ENCODE measurements at regions not wholly inside any gene's neighbourhood (a gene's known extent, or its start where the extent isn't known, plus 50 kb on each side); places are given as distances from the start of the nearest gene placed in this dataset.

GRCh38 chr4:187184508-187184907, 460.9 kb upstream of the FAT1 start:
- no peak for DNase-seq (ENCODE audit: low spot score)
- in situ Hi-C loops (cut with HindIII; ENCODE audit: low sequenced_read_pairs): no loop called here

- no peak for DNase-seq (ENCODE audit: low spot score)
- in situ Hi-C loops (cut with HindIII; ENCODE audit: low sequenced_read_pairs): no loop called here
Observed at GRCh38 chr4:187188118-187188517, 464.5 kb upstream of the FAT1 start.

GRCh38 chr4:187188741-187189140, 465.1 kb upstream of the FAT1 start:
- DNase-seq (ENCODE audit: low spot score): no peak
- in situ Hi-C loops (cut with HindIII; ENCODE audit: low sequenced_read_pairs): no loop called here

- DNase-seq (ENCODE audit: low spot score): no peak
- in situ Hi-C loops (cut with HindIII; ENCODE audit: low sequenced_read_pairs): no loop called here
Observed at GRCh38 chr4:187190390-187190789, 466.7 kb upstream of the FAT1 start.

- no peak for DNase-seq (ENCODE audit: low spot score)
- in situ Hi-C loops (cut with HindIII; ENCODE audit: low sequenced_read_pairs): no loop called here
Observed at GRCh38 chr4:187191676-187192075, 468.0 kb upstream of the FAT1 start.

- in situ Hi-C loops (cut with HindIII; ENCODE audit: low sequenced_read_pairs): no loop called here
Observed at GRCh38 chr4:187192266-187192665, 468.6 kb upstream of the FAT1 start.

GRCh38 chr4:187193141-187193540, 469.5 kb upstream of the FAT1 start:
- DNase-seq (ENCODE audit: low spot score): no peak
- in situ Hi-C loops (cut with HindIII; ENCODE audit: low sequenced_read_pairs): no loop called here

More at GRCh38 chr4:187192266-187192665, 468.6 kb upstream of the FAT1 start:
- no peak for DNase-seq (ENCODE audit: low spot score)

GRCh38 chr4:187204389-187204918, 480.8 kb upstream of the FAT1 start:
- in situ Hi-C loops (cut with HindIII; ENCODE audit: low sequenced_read_pairs): no loop called here
- peak; percentile 17 for DNase-seq (ENCODE audit: low spot score)

GRCh38 chr4:187207931-187208330, 484.3 kb upstream of the FAT1 start:
- DNase-seq (ENCODE audit: low spot score): no peak
- in situ Hi-C loops (cut with HindIII; ENCODE audit: low sequenced_read_pairs): no loop called here

- in situ Hi-C loops (cut with HindIII; ENCODE audit: low sequenced_read_pairs): no loop called here
- DNase-seq (ENCODE audit: low spot score): no peak
Observed at GRCh38 chr4:187208651-187209050, 485.0 kb upstream of the FAT1 start.

- in situ Hi-C loops (cut with HindIII; ENCODE audit: low sequenced_read_pairs): no loop called here
- DNase-seq (ENCODE audit: low spot score): no peak
Observed at GRCh38 chr4:187209921-187210613, 486.4 kb upstream of the FAT1 start.

- no peak for DNase-seq (ENCODE audit: low spot score)
- in situ Hi-C loops (cut with HindIII; ENCODE audit: low sequenced_read_pairs): no loop called here
Observed at GRCh38 chr4:187212446-187213080, 488.9 kb upstream of the FAT1 start.

- in situ Hi-C loops (cut with HindIII; ENCODE audit: low sequenced_read_pairs): no loop called here
- no peak for DNase-seq (ENCODE audit: low spot score)
Observed at GRCh38 chr4:187215438-187215837, 491.8 kb upstream of the FAT1 start.

GRCh38 chr4:187218705-187219245, 495.1 kb upstream of the FAT1 start:
- DNase-seq (ENCODE audit: low spot score): no peak
- in situ Hi-C loops (cut with HindIII; ENCODE audit: low sequenced_read_pairs): no loop called here

GRCh38 chr4:187224560-187224959, 500.9 kb upstream of the FAT1 start:
- in situ Hi-C loops (cut with HindIII; ENCODE audit: low sequenced_read_pairs): no loop called here
- DNase-seq (ENCODE audit: low spot score): no peak

- in situ Hi-C loops (cut with HindIII; ENCODE audit: low sequenced_read_pairs): no loop called here
- no peak for DNase-seq (ENCODE audit: low spot score)
Observed at GRCh38 chr4:187227907-187228704, 504.4 kb upstream of the FAT1 start.

GRCh38 chr4:187232196-187232595, 508.5 kb upstream of the FAT1 start:
- no peak for DNase-seq (ENCODE audit: low spot score)
- in situ Hi-C loops (cut with HindIII; ENCODE audit: low sequenced_read_pairs): no loop called here

GRCh38 chr4:187232796-187233195, 509.1 kb upstream of the FAT1 start:
- in situ Hi-C loops (cut with HindIII; ENCODE audit: low sequenced_read_pairs): no loop called here
- no peak for DNase-seq (ENCODE audit: low spot score)

GRCh38 chr4:187235456-187236170, 512.0 kb upstream of the FAT1 start:
- in situ Hi-C loops (cut with HindIII; ENCODE audit: low sequenced_read_pairs): no loop called here
- DNase-seq (ENCODE audit: low spot score): peak; percentile 81
